B cell (primary cell): ENCODE measurements at regions not wholly inside any gene's neighbourhood (a gene's known extent, or its start where the extent isn't known, plus 50 kb on each side); places are given as distances from the start of the nearest gene placed in this dataset.

ENCODE experiments used
- ATAC-seq: fragments of 200-7000 bp; cut with Tn5 transposase; one replicate; pipeline ENCODE4 v1.10.0; 2021; ENCODE audit warnings: low read depth, mild to moderate bottlenecking, moderate number of reproducible peaks, moderate library complexity
- CTCF ChIA-PET: fragments of 350-600 bp; sonication (Branson Sonifier 250); formaldehyde crosslinking; loops from one replicate; lab custom pipeline; 2021; ENCODE audit warnings: antibody characterized with exemption, inconsistent platforms; lab: Charles Lee
- POLR2A ChIA-PET: fragments of 350-600 bp; sonication (Branson Sonifier 250); formaldehyde crosslinking; loops from one replicate; lab custom pipeline; 2021; ENCODE audit warnings: antibody characterized with exemption; lab: Charles Lee
- DNase-seq: peaks from one replicate; pipeline ENCODE4 v3.0.0; 2013
- H2AFZ ChIP-seq: 2 replicates; pipeline ENCODE4 v1.6.1; 2012; ENCODE audit warnings: mild to moderate bottlenecking, low read depth, low read length; ENCODE audit not compliant: insufficient read depth, poor library complexity, severe bottlenecking
- H3K27ac ChIP-seq, 2 donors: 1 replicate in 1 of 2; 2 replicates in 1 of 2; pipeline ENCODE4 v1.5.1; 2012 to 2013; ENCODE audit warnings: low read length in 2 of 2, mild to moderate bottlenecking in 2 of 2, moderate library complexity in 1 of 2
- H3K27me3 ChIP-seq, 4 experiments: fragments of 200-600 bp in 1 of 4; sonication (generic) in 1 of 4; replicated peaks in 1 of 4; 1 replicate in 2 of 4; 2 replicates in 2 of 4; pipeline versions ENCODE4 v1.6.1 to v1.7.0; 2013 to 2016; ENCODE audit warnings: low read length in 3 of 4, mild to moderate bottlenecking in 2 of 4, mixed read lengths in 1 of 4, moderate library complexity in 1 of 4; ENCODE audit not compliant: insufficient read depth in 4 of 4, control insufficient read depth in 3 of 4; ENCODE audit errors: control extremely low read depth in 1 of 4
- H3K36me3 ChIP-seq, 2 experiments: replicated peaks in 1 of 2; 1 replicate in 1 of 2; 2 replicates in 1 of 2; pipeline versions ENCODE4 v1.6.1 to v1.7.1; 2013; ENCODE audit warnings: low read length in 1 of 2; ENCODE audit not compliant: insufficient read depth in 2 of 2, control insufficient read depth in 1 of 2; ENCODE audit errors: control extremely low read depth in 1 of 2, extremely low read depth in 1 of 2
- H3K4me1 ChIP-seq, 2 donors: fragments of 200-600 bp in 1 of 2; sonication (generic) in 1 of 2; 1 replicate in 1 of 2; 2 replicates in 1 of 2; pipeline versions ENCODE4 v1.5.1 to v1.6.1; 2013 to 2017; ENCODE audit warnings: low read length in 2 of 2; ENCODE audit not compliant: control insufficient read depth in 2 of 2, insufficient read depth in 2 of 2
- H3K4me2 ChIP-seq: replicated peaks from 2 replicates; pipeline ENCODE3; 2012; ENCODE audit warnings: mild to moderate bottlenecking, low read depth, low read length; ENCODE audit not compliant: poor library complexity, severe bottlenecking
- H3K4me3 ChIP-seq, 5 experiments: fragments of 200-600 bp in 1 of 5; sonication (generic) in 1 of 5; 1 replicate in 3 of 5; 2 replicates in 2 of 5; pipeline versions ENCODE4 v1.5.1 to v1.7.0; 2011 to 2016; ENCODE audit warnings: low read length in 4 of 5, mild to moderate bottlenecking in 4 of 5, low read depth in 2 of 5, control low read depth in 1 of 5, moderate library complexity in 1 of 5; ENCODE audit not compliant: insufficient read depth in 1 of 5; ENCODE audit errors: control extremely low read depth in 1 of 5, extremely low read depth in 1 of 5
- H3K79me2 ChIP-seq: fragments of 200-600 bp; sonication (generic); one replicate; pipeline ENCODE4 v1.6.0; 2016; ENCODE audit warnings: low read length; ENCODE audit not compliant: control insufficient read depth, insufficient read depth
- H3K9ac ChIP-seq: fragments of 200-600 bp; sonication (generic); 2 replicates; pipeline ENCODE4 v1.6.1; 2017; ENCODE audit warnings: mild to moderate bottlenecking, low read length, moderate library complexity
- H3K9me3 ChIP-seq, 3 donors: one replicate each; pipeline versions ENCODE4 v1.6.1 to v1.7.1; 2013; ENCODE audit warnings: low read length in 2 of 3; ENCODE audit not compliant: control insufficient read depth in 2 of 3, insufficient read depth in 1 of 3; ENCODE audit errors: control extremely low read depth in 1 of 3
- H4K20me1 ChIP-seq: 2 replicates; pipeline ENCODE4 v1.6.0; 2012; ENCODE audit warnings: mild to moderate bottlenecking, low read length; ENCODE audit not compliant: insufficient read depth, control insufficient read depth, poor library complexity, severe bottlenecking
- H3K27ac Mint-ChIP-seq: one replicate; pipeline ENCODE4 v1.8.0; 2021; ENCODE audit warnings: mixed read lengths
- H3K27me3 Mint-ChIP-seq: one replicate; pipeline ENCODE4 v1.8.0; 2021; ENCODE audit warnings: mixed read lengths
- H3K4me1 Mint-ChIP-seq: one replicate; pipeline ENCODE4 v1.8.0; 2021; ENCODE audit warnings: mixed read lengths
- H3K4me3 Mint-ChIP-seq: one replicate; pipeline ENCODE4 v1.8.0; 2021; ENCODE audit warnings: mixed read lengths
- H3K9me3 Mint-ChIP-seq: one replicate; pipeline ENCODE4 v1.8.0; 2022; ENCODE audit warnings: mixed read lengths; ENCODE audit not compliant: insufficient read depth
- CTCF ChIP-seq: fragments of 200-600 bp; IDR thresholded peaks from one replicate; pipeline ENCODE4 v1.8.0; 2022; ENCODE audit warnings: antibody characterized with exemption, mild to moderate bottlenecking
- EZH2 ChIP-seq: IDR thresholded peaks from 2 replicates; pipeline ENCODE4 v1.6.1; 2012; ENCODE audit warnings: borderline replicate concordance, low read depth, mild to moderate bottlenecking, moderate library complexity, low read length; ENCODE audit not compliant: insufficient read depth, poor library complexity, severe bottlenecking
- WGBS: methylation state at CpG from one replicate; pipeline ENCODE4 v1.1.5; 2013; ENCODE audit warnings: missing lambda C conversion rate; ENCODE audit not compliant: insufficient coverage; 5-methylcytosine and 5-hydroxymethylcytosine counted together
- intact Hi-C: fragments of 100-400 bp; cut with micrococcal nuclease; formaldehyde crosslinking; loops from one replicate; pipeline ENCODE4 v1.10.0; 2022

- no peaks in the 10 kb centered on the region for H3K27me3 ChIP-seq
- H3K79me2 ChIP-seq = no peaks in the 10 kb centered on the region
- DNase-seq (no peak), ATAC-seq (no peak)
- TF ChIP-seq EZH2 = no peak
- no peak for TF ChIP-seq CTCF
- no peak overlapping the region for H3K27ac ChIP-seq
- POLR2A ChIA-PET = no interaction called here
- no peaks in the 10 kb centered on the region for H3K4me1 ChIP-seq
- H3K9me3 ChIP-seq = peaks cover 1 to 6% (median 2%) of the 10 kb centered on the region in 3 donors
- no peak overlapping the region for H3K9ac ChIP-seq
- no peaks in the 10 kb centered on the region for H3K36me3 ChIP-seq
- peaks cover 6% of the 10 kb centered on the region for H3K9me3 Mint-ChIP-seq
- H4K20me1 ChIP-seq = no peaks in the 10 kb centered on the region
- H3K27ac Mint-ChIP-seq = no peak overlapping the region
- no peak overlapping the region for H2AFZ ChIP-seq
- no peak overlapping the region for H3K4me2 ChIP-seq
- H3K4me3 ChIP-seq = no peak overlapping the region
- no peaks in the 10 kb centered on the region for H3K4me1 Mint-ChIP-seq
- 60% methylated on average over 1 of the region's 2 CpGs for WGBS
- intact Hi-C loops = no loop called here
- no peak overlapping the region for H3K4me3 Mint-ChIP-seq
- CTCF ChIA-PET = no interaction called here
- no peaks in the 10 kb centered on the region for H3K27me3 Mint-ChIP-seq
Measured at GRCh38 chr12:105946493-105946901, 192.3 kb downstream of the NUAK1 start.

- Histone ChIP-seq H4K20me1 (no peaks in the 10 kb centered on the region), H3K4me2 (no peak overlapping the region), H3K36me3 (no peaks in the 10 kb centered on the region), H3K9ac (no peak overlapping the region), H3K9me3 (peaks cover 1 to 6% (median 2%) of the 10 kb centered on the region in 3 donors), H3K79me2 (no peaks in the 10 kb centered on the region), H3K4me3 (no peak overlapping the region), H3K27me3 (no peaks in the 10 kb centered on the region), H2AFZ (no peak overlapping the region), H3K4me1 (no peaks in the 10 kb centered on the region), H3K27ac (no peak overlapping the region)
- WGBS = no CpG with 5 or more reads among the region's 5 CpGs
- no peak for TF ChIP-seq EZH2
- no peak for TF ChIP-seq CTCF
- POLR2A ChIA-PET = no interaction called here
- ATAC-seq = no peak
- intact Hi-C loops = no loop called here
- no peak for DNase-seq
- Mint-ChIP-seq H3K4me1 (no peaks in the 10 kb centered on the region), H3K27ac (no peak overlapping the region), H3K4me3 (no peak overlapping the region), H3K27me3 (no peaks in the 10 kb centered on the region), H3K9me3 (peaks cover 3% of the 10 kb centered on the region)
- CTCF ChIA-PET = no interaction called here
Measured at GRCh38 chr12:105947906-105948305, 190.8 kb downstream of the NUAK1 start.
